ENCODE measurements at regions not wholly inside any gene's neighbourhood (a gene's known extent, or its start where the extent isn't known, plus 50 kb on each side); places are given as distances from the start of the nearest gene placed in this dataset.

GRCh38 chr2:147487978-147488289 is 356.9 kb upstream of the ACVR2A start:
- Histone ChIP-seq H3K9me3 (ENCODE audit: insufficient read depth, low read depth, low read length) (no peaks in the 10 kb centered on the region), H3K79me2 (ENCODE audit: insufficient read depth, low read length) (no peaks in the 10 kb centered on the region), H3K4me1 (ENCODE audit: insufficient read depth, low read length) (no peaks in the 10 kb centered on the region), H2AFZ (ENCODE audit: low read depth, low read length) (no peak overlapping the region), H4K20me1 (ENCODE audit: insufficient read depth, low read length) (no peaks in the 10 kb centered on the region), H3K27me3 (ENCODE audit: insufficient read depth, low read length) (no peaks in the 10 kb centered on the region), H3K36me3 (ENCODE audit: insufficient read depth, low read length) (no peaks in the 10 kb centered on the region), H3K4me3 (ENCODE audit: insufficient read depth, low read depth, low read length) (no peak overlapping the region), H3K4me2 (ENCODE audit: low read length) (no peak overlapping the region), H3K27ac (ENCODE audit: low read depth, low read length) (no peak overlapping the region), H3K9ac (ENCODE audit: low read length) (no peak overlapping the region)
- FAIRE-seq (no peak), DNase-seq (ENCODE audit: low read depth) (no peak)
- no peaks in the 10 kb centered on the region for H3K36me3 Mint-ChIP-seq (ENCODE audit: low read depth, unreplicated experiment)
- H3K27ac Mint-ChIP-seq (ENCODE audit: unreplicated experiment), result no peak overlapping the region
- peaks cover 4% of the 10 kb centered on the region for H3K4me1 Mint-ChIP-seq (ENCODE audit: low read depth, unreplicated experiment)
- H3K4me3 Mint-ChIP-seq (ENCODE audit: unreplicated experiment), result no peak overlapping the region
- no peaks in the 10 kb centered on the region for H3K9me3 Mint-ChIP-seq (ENCODE audit: unreplicated experiment)
- no peak for TF ChIP-seq EZH2 (IDR thresholded peaks at IDR 0.05; ENCODE audit: insufficient read depth, low read length)
- no peak for TF ChIP-seq CTCF (IDR thresholded peaks at IDR 0.05; ENCODE audit: insufficient read depth, low read depth, low read length)
- no peaks in the 10 kb centered on the region for H3K27me3 Mint-ChIP-seq (ENCODE audit: low read depth, unreplicated experiment)

- Histone ChIP-seq H3K9me3 (ENCODE audit: insufficient read depth, low read depth, low read length) (no peaks in the 10 kb centered on the region), H3K4me3 (ENCODE audit: insufficient read depth, low read depth, low read length) (no peak overlapping the region), H3K36me3 (ENCODE audit: insufficient read depth, low read length) (no peaks in the 10 kb centered on the region), H4K20me1 (ENCODE audit: insufficient read depth, low read length) (no peaks in the 10 kb centered on the region), H3K79me2 (ENCODE audit: insufficient read depth, low read length) (no peaks in the 10 kb centered on the region), H3K9ac (ENCODE audit: low read length) (no peak overlapping the region), H2AFZ (ENCODE audit: low read depth, low read length) (no peak overlapping the region), H3K27me3 (ENCODE audit: insufficient read depth, low read length) (no peaks in the 10 kb centered on the region), H3K4me2 (ENCODE audit: low read length) (no peak overlapping the region), H3K4me1 (ENCODE audit: insufficient read depth, low read length) (no peaks in the 10 kb centered on the region), H3K27ac (ENCODE audit: low read depth, low read length) (no peak overlapping the region)
- DNase-seq (ENCODE audit: low read depth), result no peak
- H3K4me3 Mint-ChIP-seq (ENCODE audit: unreplicated experiment), result no peak overlapping the region
- peaks cover 7% of the 10 kb centered on the region for H3K4me1 Mint-ChIP-seq (ENCODE audit: low read depth, unreplicated experiment)
- peak; percentile 41 for FAIRE-seq
- TF ChIP-seq CTCF (IDR thresholded peaks at IDR 0.05; ENCODE audit: insufficient read depth, low read depth, low read length) (no peak), EZH2 (IDR thresholded peaks at IDR 0.05; ENCODE audit: insufficient read depth, low read length) (no peak)
- no peaks in the 10 kb centered on the region for H3K36me3 Mint-ChIP-seq (ENCODE audit: low read depth, unreplicated experiment)
- H3K27ac Mint-ChIP-seq (ENCODE audit: unreplicated experiment), result no peak overlapping the region
- H3K27me3 Mint-ChIP-seq (ENCODE audit: low read depth, unreplicated experiment), result no peaks in the 10 kb centered on the region
- no peaks in the 10 kb centered on the region for H3K9me3 Mint-ChIP-seq (ENCODE audit: unreplicated experiment)
These were observed 357.4 kb upstream of the ACVR2A start for GRCh38 chr2:147487286-147487977.

- Histone ChIP-seq H3K27ac (ENCODE audit: low read depth, low read length) (no peak overlapping the region), H4K20me1 (ENCODE audit: insufficient read depth, low read length) (no peaks in the 10 kb centered on the region), H3K9me3 (ENCODE audit: insufficient read depth, low read depth, low read length) (no peaks in the 10 kb centered on the region), H3K9ac (ENCODE audit: low read length) (no peak overlapping the region), H3K27me3 (ENCODE audit: insufficient read depth, low read length) (no peaks in the 10 kb centered on the region), H3K4me3 (ENCODE audit: insufficient read depth, low read depth, low read length) (no peak overlapping the region), H3K36me3 (ENCODE audit: insufficient read depth, low read length) (no peaks in the 10 kb centered on the region), H3K79me2 (ENCODE audit: insufficient read depth, low read length) (no peaks in the 10 kb centered on the region), H2AFZ (ENCODE audit: low read depth, low read length) (no peak overlapping the region), H3K4me2 (ENCODE audit: low read length) (no peak overlapping the region), H3K4me1 (ENCODE audit: insufficient read depth, low read length) (no peaks in the 10 kb centered on the region)
- FAIRE-seq (no peak), DNase-seq (ENCODE audit: low read depth) (no peak)
- Mint-ChIP-seq H3K4me1 (ENCODE audit: low read depth, unreplicated experiment) (peaks cover 5% of the 10 kb centered on the region), H3K27me3 (ENCODE audit: low read depth, unreplicated experiment) (no peaks in the 10 kb centered on the region), H3K4me3 (ENCODE audit: unreplicated experiment) (no peak overlapping the region), H3K9me3 (ENCODE audit: unreplicated experiment) (no peaks in the 10 kb centered on the region), H3K27ac (ENCODE audit: unreplicated experiment) (no peak overlapping the region), H3K36me3 (ENCODE audit: low read depth, unreplicated experiment) (no peaks in the 10 kb centered on the region)
- TF ChIP-seq EZH2 (IDR thresholded peaks at IDR 0.05; ENCODE audit: insufficient read depth, low read length) (no peak), CTCF (IDR thresholded peaks at IDR 0.05; ENCODE audit: insufficient read depth, low read depth, low read length) (no peak)
These were observed 359.5 kb upstream of the ACVR2A start for GRCh38 chr2:147485210-147485851.

Measured in astrocyte (in vitro differentiated cells and primary cell).